ENCODE measurements at regions not wholly inside any gene's neighbourhood (a gene's known extent, or its start where the extent isn't known, plus 50 kb on each side); places are given as distances from the start of the nearest gene placed in this dataset.
"Not testable (repeated sequence)": the region's sequence is repeated elsewhere in the genome, so short reads cannot be mapped to it uniquely, and the experiment has no call there.

DNA sequence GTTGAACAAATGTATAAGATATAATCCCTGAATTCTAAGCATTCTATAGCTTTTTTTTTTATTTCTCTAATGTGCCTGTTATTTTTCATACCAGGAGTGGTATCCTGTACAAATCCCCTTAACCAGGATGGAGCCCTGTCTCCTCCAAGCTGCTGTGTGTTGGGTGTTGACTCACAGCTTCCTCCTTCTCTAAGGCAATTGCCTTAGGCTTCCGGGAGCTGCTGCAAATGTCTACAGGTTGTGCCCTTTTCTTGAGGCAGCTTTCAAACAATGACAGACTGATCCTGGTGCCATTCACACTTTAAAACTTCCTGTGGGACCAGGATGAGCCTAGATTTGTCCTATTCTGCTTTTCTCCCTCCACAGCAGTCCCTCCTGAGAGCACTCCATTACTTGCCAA lies 173.2 kb downstream of the BTBD3 start:
- H3K4me1 ChIP-seq, result no peaks in the 10 kb centered on the region
- no peak overlapping the region for H3K27ac ChIP-seq
- TF ChIP-seq, protein P1, sequence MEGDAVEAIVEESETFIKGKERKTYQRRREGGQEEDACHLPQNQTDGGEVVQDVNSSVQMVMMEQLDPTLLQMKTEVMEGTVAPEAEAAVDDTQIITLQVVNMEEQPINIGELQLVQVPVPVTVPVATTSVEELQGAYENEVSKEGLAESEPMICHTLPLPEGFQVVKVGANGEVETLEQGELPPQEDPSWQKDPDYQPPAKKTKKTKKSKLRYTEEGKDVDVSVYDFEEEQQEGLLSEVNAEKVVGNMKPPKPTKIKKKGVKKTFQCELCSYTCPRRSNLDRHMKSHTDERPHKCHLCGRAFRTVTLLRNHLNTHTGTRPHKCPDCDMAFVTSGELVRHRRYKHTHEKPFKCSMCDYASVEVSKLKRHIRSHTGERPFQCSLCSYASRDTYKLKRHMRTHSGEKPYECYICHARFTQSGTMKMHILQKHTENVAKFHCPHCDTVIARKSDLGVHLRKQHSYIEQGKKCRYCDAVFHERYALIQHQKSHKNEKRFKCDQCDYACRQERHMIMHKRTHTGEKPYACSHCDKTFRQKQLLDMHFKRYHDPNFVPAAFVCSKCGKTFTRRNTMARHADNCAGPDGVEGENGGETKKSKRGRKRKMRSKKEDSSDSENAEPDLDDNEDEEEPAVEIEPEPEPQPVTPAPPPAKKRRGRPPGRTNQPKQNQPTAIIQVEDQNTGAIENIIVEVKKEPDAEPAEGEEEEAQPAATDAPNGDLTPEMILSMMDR (IDR thresholded peaks at IDR 0.05), result no peak
- H3K9ac ChIP-seq, result no peak overlapping the region
- no peak overlapping the region for H3K4me2 ChIP-seq (ENCODE audit: low read length)
- no peaks in the 10 kb centered on the region for H3K27me3 ChIP-seq (ENCODE audit: control insufficient read depth, insufficient read depth, low read length)
- no peaks in the 10 kb centered on the region for H3K79me2 ChIP-seq
- no peaks in the 10 kb centered on the region for H3K36me3 ChIP-seq (ENCODE audit: control insufficient read depth, insufficient read depth, low read length)
- no peak overlapping the region for H3K4me3 ChIP-seq (ENCODE audit: low read depth, low read length)
- no peaks in the 10 kb centered on the region for H3K9me3 ChIP-seq (ENCODE audit: control insufficient read depth, low read length)
- H2AFZ ChIP-seq, result no peak overlapping the region

DNA sequence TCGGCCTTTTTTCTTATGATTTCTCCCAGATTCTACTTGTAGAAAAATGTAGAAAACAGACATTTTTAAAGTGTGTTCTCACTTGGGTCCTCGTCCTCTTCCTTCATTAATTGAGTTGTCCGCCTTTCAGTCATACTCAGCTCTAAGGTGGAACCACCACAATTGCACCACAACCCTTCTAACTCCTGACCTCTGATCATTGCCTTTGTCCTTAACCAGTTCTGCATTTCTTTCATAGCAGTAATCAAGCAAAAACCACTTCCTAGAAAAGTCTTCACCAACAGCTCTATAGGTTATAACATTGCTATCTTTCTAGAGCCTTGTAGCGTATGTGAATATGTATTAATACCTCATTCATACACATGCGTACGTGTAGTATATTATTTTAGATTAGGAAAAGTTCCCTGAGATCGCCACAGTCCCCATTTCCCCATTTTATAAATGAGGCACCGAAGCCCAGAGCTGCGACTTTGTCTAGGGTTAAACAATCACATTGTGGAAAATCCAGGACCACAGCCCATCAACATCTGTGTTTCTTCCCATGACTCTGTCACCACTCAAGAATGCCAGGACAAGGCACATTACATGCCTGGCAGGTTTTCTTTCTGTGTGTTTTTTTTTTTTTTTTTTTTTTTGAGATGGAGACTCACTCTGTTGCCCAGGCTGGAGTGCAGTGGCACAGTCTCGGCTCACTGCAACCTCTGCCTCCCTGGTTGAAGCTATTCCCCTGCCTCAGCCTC lies 175.5 kb downstream of the BTBD3 start:
- no peaks in the 10 kb centered on the region for H3K4me1 ChIP-seq
- H3K27me3 ChIP-seq (ENCODE audit: control insufficient read depth, insufficient read depth, low read length), result no peaks in the 10 kb centered on the region
- H3K4me3 ChIP-seq (ENCODE audit: low read depth, low read length), result no peak overlapping the region
- no peaks in the 10 kb centered on the region for H3K36me3 ChIP-seq (ENCODE audit: control insufficient read depth, insufficient read depth, low read length)
- no peak overlapping the region for H2AFZ ChIP-seq
- no peak overlapping the region for H3K4me2 ChIP-seq (ENCODE audit: low read length)
- no peaks in the 10 kb centered on the region for H3K79me2 ChIP-seq
- H3K27ac ChIP-seq, result no peak overlapping the region
- no peaks in the 10 kb centered on the region for H3K9me3 ChIP-seq (ENCODE audit: control insufficient read depth, low read length)
- TF ChIP-seq, protein P1 (IDR thresholded peaks at IDR 0.05), result no peak
- no peak overlapping the region for H3K9ac ChIP-seq

DNA sequence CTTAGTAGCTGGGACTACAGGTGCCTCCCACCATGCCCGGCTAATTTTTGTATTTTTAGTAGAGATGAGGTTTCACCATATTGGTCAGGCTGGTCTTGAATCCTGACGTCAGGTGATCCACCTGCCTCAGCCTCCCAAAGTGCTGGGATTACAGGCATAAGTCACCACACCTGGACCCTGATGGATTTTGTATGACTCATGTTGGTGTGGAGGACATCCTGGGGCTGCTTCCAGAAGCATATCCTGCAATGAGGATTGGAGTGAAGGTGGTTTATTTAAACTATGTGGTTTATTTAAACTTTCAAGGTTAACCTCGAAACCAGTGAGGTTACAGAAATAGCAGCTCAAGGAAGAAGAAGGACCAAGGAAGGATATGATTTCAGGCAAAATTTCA lies 176.1 kb downstream of the BTBD3 start:
- not testable (repeated sequence) for H3K4me3 ChIP-seq (ENCODE audit: low read depth, low read length); H3K9me3 ChIP-seq (ENCODE audit: control insufficient read depth, low read length); H3K36me3 ChIP-seq (ENCODE audit: control insufficient read depth, insufficient read depth, low read length); H2AFZ ChIP-seq; H3K79me2 ChIP-seq; H3K4me2 ChIP-seq (ENCODE audit: low read length); H3K9ac ChIP-seq; H3K4me1 ChIP-seq; H3K27ac ChIP-seq; H3K27me3 ChIP-seq (ENCODE audit: control insufficient read depth, insufficient read depth, low read length)

DNA sequence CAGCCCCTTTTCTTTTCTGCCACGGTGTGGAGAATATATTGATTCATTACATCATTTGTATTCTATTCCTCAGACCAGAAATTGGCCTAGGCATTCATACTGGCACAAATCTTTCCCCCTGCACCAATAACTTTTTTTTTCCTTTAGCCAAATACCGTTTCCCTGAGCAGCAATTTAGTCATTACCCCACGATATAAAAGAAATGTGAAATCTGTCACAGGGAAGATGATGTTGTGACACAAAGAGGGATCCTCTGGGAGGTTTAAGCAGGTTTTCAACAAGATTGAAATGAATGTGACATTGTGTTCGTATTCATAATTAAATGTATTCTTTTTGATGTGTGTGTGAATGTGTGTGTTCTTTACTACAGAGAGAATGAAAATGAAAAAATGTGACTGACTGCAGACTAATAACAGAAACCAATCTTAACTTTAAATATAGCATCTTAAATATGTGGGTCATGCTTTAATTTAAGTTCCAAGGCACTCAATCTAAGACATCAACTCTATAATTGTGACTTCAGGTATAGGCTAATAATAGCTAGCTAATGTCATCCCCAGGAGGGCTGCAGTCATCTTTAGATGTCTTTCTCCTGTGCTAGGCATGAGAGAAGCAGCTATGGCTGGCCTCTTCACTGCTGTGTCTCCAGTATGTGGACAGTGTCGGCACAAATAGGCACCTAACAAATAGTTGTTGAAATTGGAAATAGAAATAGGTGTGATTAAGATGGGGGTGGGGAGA lies 177.7 kb downstream of the BTBD3 start:
- H3K36me3 ChIP-seq (ENCODE audit: control insufficient read depth, insufficient read depth, low read length), result no peaks in the 10 kb centered on the region
- H3K9ac ChIP-seq, result no peak overlapping the region
- TF ChIP-seq, protein P1 (IDR thresholded peaks at IDR 0.05), result no peak
- H3K9me3 ChIP-seq (ENCODE audit: control insufficient read depth, low read length), result no peaks in the 10 kb centered on the region
- H3K4me3 ChIP-seq (ENCODE audit: low read depth, low read length), result no peak overlapping the region
- H3K27me3 ChIP-seq (ENCODE audit: control insufficient read depth, insufficient read depth, low read length), result no peaks in the 10 kb centered on the region
- H3K79me2 ChIP-seq, result no peaks in the 10 kb centered on the region
- H3K27ac ChIP-seq, result no peak overlapping the region
- no peak overlapping the region for H3K4me2 ChIP-seq (ENCODE audit: low read length)
- H3K4me1 ChIP-seq, result no peaks in the 10 kb centered on the region
- H2AFZ ChIP-seq, result no peak overlapping the region

DNA sequence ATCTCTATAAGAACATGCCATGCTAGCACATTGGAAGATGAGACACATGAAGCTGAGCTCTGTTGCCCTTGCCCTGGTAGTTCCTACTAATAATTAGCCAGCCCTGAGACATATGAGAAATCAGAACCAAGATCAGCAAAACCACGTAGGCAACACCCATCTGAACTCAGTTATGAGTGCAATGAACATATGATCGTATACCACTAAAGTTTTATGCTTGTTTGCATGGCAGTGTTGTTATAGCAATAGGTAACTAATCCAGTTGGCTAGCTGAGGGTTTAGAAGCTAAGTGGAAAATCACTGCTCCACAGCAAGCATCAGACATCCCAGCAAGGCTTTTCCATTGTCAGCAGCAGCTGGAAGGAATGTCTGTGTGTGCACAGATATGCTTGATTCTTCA lies 180.7 kb downstream of the BTBD3 start:
- Histone ChIP-seq H3K9me3 (ENCODE audit: control insufficient read depth, low read length) (no peaks in the 10 kb centered on the region), H3K27ac (no peak overlapping the region), H3K27me3 (ENCODE audit: control insufficient read depth, insufficient read depth, low read length) (no peaks in the 10 kb centered on the region), H2AFZ (no peak overlapping the region), H3K79me2 (no peaks in the 10 kb centered on the region), H3K36me3 (ENCODE audit: control insufficient read depth, insufficient read depth, low read length) (no peaks in the 10 kb centered on the region), H3K9ac (no peak overlapping the region), H3K4me1 (no peaks in the 10 kb centered on the region), H3K4me3 (ENCODE audit: low read depth, low read length) (no peak overlapping the region), H3K4me2 (ENCODE audit: low read length) (no peak overlapping the region)
- TF ChIP-seq, protein P1 (IDR thresholded peaks at IDR 0.05), result no peak
